PC-3 (cell line): ENCODE measurements at regions not wholly inside any gene's neighbourhood (a gene's known extent, or its start where the extent isn't known, plus 50 kb on each side); places are given as distances from the start of the nearest gene placed in this dataset.

Experiments
- CTCF ChIP-seq: fragments of 300-600 bp; sonication (generic); conservative IDR thresholded peaks from 2 replicates; pipeline ENCODE4 v1.5.1; 2017; ENCODE audit warnings: antibody characterized with exemption, low read depth, mild to moderate bottlenecking, low read length
- EZH2 ChIP-seq: fragments of 300-600 bp; sonication (generic); IDR thresholded peaks from one replicate; pipeline ENCODE4 v1.6.1; 2017; ENCODE audit warnings: antibody characterized with exemption, mild to moderate bottlenecking, low read length; ENCODE audit not compliant: unreplicated experiment
- EZH2phosphoT487 ChIP-seq: fragments of 300-600 bp; sonication (generic); IDR thresholded peaks from 2 replicates; pipeline ENCODE4 v1.6.1; 2018; ENCODE audit warnings: mild to moderate bottlenecking, antibody characterized with exemption, low read length, borderline replicate concordance

GRCh38 chr7:41174521-41174920, 528.4 kb downstream of the INHBA start:
- TF ChIP-seq CTCF (no peak), EZH2phosphoT487 (no peak), EZH2 (no peak)
